ENCODE measurements at regions not wholly inside any gene's neighbourhood (a gene's known extent, or its start where the extent isn't known, plus 50 kb on each side); places are given as distances from the start of the nearest gene placed in this dataset.
"Not testable (repeated sequence)": the region's sequence is repeated elsewhere in the genome, so short reads cannot be mapped to it uniquely, and the experiment has no call there.

DNA sequence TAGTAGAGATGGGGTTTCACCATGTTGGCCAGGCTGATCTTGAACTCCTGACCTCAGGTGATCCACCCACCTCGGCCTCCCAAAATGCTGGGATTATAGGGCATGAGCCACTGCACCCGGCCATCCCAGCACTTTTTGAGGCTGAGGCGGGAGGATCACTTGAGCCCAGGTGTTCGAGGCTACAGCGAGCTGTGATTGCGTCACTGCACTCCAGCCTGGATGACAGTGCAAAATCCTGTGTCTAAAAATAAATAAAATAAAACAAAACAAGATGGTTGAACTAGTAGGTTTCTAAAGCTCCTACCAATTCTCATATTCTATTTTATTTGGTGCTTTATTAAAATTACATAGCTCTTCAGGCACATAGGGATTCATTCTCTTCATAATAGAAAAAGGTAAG is 890.3 kb upstream of the AUTS2 start:
- no peak for DNase-seq (ENCODE audit: low read depth, low spot score)
- H3K4me3 ChIP-seq (ENCODE audit: low read depth, low read length): no peak overlapping the region
- POLR2A ChIA-PET: no interaction called here
- CTCF ChIA-PET: no interaction called here
- TF ChIP-seq CTCF (IDR thresholded peaks at IDR 0.05; ENCODE audit: insufficient read depth, low read length, missing control alignments): no peak

- no peak overlapping the region for H3K4me3 ChIP-seq (ENCODE audit: low read depth, low read length)
Observed at GRCh38 chr7:68712956-68713495, 885.2 kb upstream of the AUTS2 start.

GRCh38 chr7:68714135-68714534 is 884.1 kb upstream of the AUTS2 start:
- POLR2A ChIA-PET; H3K4me3 ChIP-seq (ENCODE audit: low read depth, low read length); CTCF ChIA-PET; DNase-seq (ENCODE audit: low read depth, low spot score): not testable (repeated sequence)

More at GRCh38 chr7:68712956-68713495, 885.2 kb upstream of the AUTS2 start:
- ChIA-PET CTCF (no interaction called here), POLR2A (no interaction called here)
- no peak for DNase-seq (ENCODE audit: low read depth, low spot score)
- TF ChIP-seq CTCF (IDR thresholded peaks at IDR 0.05; ENCODE audit: insufficient read depth, low read length, missing control alignments): no peak

- ChIA-PET POLR2A (no interaction called here), CTCF (interaction anchor here (0.7 to 1.3 kb wide), 2 partner anchors 33 to 1217 kb away, joined by 3 to 5 read pairs; no protein-coding TSS in a partner anchor)
- TF ChIP-seq CTCF (IDR thresholded peaks at IDR 0.05; ENCODE audit: insufficient read depth, low read length, missing control alignments): no peak
- no peak overlapping the region for H3K4me3 ChIP-seq (ENCODE audit: low read depth, low read length)
- DNase-seq (ENCODE audit: low read depth, low spot score): no peak
Observed at GRCh38 chr7:68715907-68716306, 882.4 kb upstream of the AUTS2 start.

DNA sequence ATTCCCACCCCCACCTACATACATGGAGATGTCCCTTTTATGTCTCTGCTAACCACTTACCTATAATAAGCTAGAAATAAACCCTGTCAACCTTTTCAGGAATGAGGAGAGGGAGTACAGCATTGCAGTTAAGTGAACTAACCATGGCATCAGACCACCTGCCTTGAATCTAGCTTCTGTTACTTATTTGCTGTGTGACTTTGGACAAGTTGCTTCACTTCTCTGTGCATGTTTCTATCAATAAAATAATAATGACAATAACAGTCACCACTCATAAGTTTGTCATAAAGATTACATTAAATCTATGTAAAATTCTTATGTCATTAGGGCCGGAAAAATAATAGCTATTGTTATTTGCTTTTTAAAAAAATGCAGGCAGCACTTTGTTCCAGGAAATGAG is 881.1 kb upstream of the AUTS2 start:
- ChIA-PET CTCF (interaction anchor here (1.3 kb wide), 1 partner anchor 1215 kb away, joined by 3 read pairs; no protein-coding TSS in a partner anchor), POLR2A (no interaction called here)
- H3K4me3 ChIP-seq (ENCODE audit: low read depth, low read length): no peak overlapping the region
- no peak for TF ChIP-seq CTCF (IDR thresholded peaks at IDR 0.05; ENCODE audit: insufficient read depth, low read length, missing control alignments)
- no peak for DNase-seq (ENCODE audit: low read depth, low spot score)

GRCh38 chr7:68718097-68718551 is 880.2 kb upstream of the AUTS2 start:
- TF ChIP-seq CTCF (IDR thresholded peaks at IDR 0.05; ENCODE audit: insufficient read depth, low read length, missing control alignments): no peak
- H3K4me3 ChIP-seq (ENCODE audit: low read depth, low read length): no peak overlapping the region
- POLR2A ChIA-PET: no interaction called here
- CTCF ChIA-PET: no interaction called here
- no peak for DNase-seq (ENCODE audit: low read depth, low spot score)

DNA sequence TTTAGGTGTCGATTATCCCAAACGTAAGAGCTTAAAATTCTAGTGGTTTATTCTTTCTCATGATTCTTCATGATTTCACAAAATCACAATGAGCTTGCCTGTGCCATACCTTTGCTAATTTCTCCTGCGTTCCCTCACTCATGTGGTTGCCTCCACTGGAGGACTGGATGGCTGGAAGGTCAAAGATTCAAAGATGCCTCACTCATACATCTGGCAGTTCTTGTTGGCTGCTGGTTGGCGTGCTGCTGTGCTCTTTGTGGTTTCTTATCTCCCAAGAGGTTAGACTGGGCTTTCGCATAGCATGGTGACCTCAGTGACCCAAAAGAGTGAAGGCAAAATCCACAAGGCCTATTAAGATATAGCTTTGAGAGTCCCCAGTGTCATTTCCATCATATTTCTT is 877.6 kb upstream of the AUTS2 start:
- no peak for TF ChIP-seq CTCF (IDR thresholded peaks at IDR 0.05; ENCODE audit: insufficient read depth, low read length, missing control alignments)
- no peak for DNase-seq (ENCODE audit: low read depth, low spot score)
- POLR2A ChIA-PET: no interaction called here
- no peak overlapping the region for H3K4me3 ChIP-seq (ENCODE audit: low read depth, low read length)
- CTCF ChIA-PET: no interaction called here
